ENCODE measurements at regions not wholly inside any gene's neighbourhood (a gene's known extent, or its start where the extent isn't known, plus 50 kb on each side); places are given as distances from the start of the nearest gene placed in this dataset.
A peak's percentile ranks its signal among the peaks of the same experiment; 100 is the strongest.
"Not testable (repeated sequence)": the region's sequence is repeated elsewhere in the genome, so short reads cannot be mapped to it uniquely, and the experiment has no call there.

GRCh38 chr18:75854808-75855207 is 427.3 kb upstream of the SMIM21 start:
- Histone ChIP-seq H3K27ac (ENCODE audit: low read length) (no peak overlapping the region), H3K4me1 (ENCODE audit: control insufficient read depth, insufficient read depth, low read length) (no peaks in the 10 kb centered on the region), H3K9me3 (replicated peaks; ENCODE audit: control insufficient read depth, low read depth, low read length) (no peaks in the 10 kb centered on the region), H3K4me3 (ENCODE audit: low read length) (no peak overlapping the region), H3K27me3 (ENCODE audit: control insufficient read depth, insufficient read depth, low read length) (no peaks in the 10 kb centered on the region), H3K36me3 (ENCODE audit: control insufficient read depth, insufficient read depth, low read length) (no peaks in the 10 kb centered on the region)
- 100% methylated on average over 4 of the region's 10 CpGs for WGBS (ENCODE audit: insufficient coverage)
- no peak for DNase-seq

GRCh38 chr18:75854174-75854573 is 426.7 kb upstream of the SMIM21 start:
- Histone ChIP-seq H3K4me3 (ENCODE audit: low read length) (no peak overlapping the region), H3K9me3 (replicated peaks; ENCODE audit: control insufficient read depth, low read depth, low read length) (no peaks in the 10 kb centered on the region), H3K27me3 (ENCODE audit: control insufficient read depth, insufficient read depth, low read length) (no peaks in the 10 kb centered on the region), H3K4me1 (ENCODE audit: control insufficient read depth, insufficient read depth, low read length) (no peaks in the 10 kb centered on the region), H3K27ac (ENCODE audit: low read length) (no peak overlapping the region), H3K36me3 (ENCODE audit: control insufficient read depth, insufficient read depth, low read length) (no peaks in the 10 kb centered on the region)
- 13% methylated on average over 1 of the region's 4 CpGs for WGBS (ENCODE audit: insufficient coverage)
- no peak for DNase-seq

GRCh38 chr18:75846321-75846720 is 418.8 kb upstream of the SMIM21 start:
- no peaks in the 10 kb centered on the region for H3K9me3 ChIP-seq (replicated peaks; ENCODE audit: control insufficient read depth, low read depth, low read length)
- WGBS (ENCODE audit: insufficient coverage) = 100% methylated on average over 1 of the region's 3 CpGs
- H3K4me3 ChIP-seq (ENCODE audit: low read length) = no peak overlapping the region
- no peaks in the 10 kb centered on the region for H3K4me1 ChIP-seq (ENCODE audit: control insufficient read depth, insufficient read depth, low read length)
- H3K27ac ChIP-seq (ENCODE audit: low read length) = no peak overlapping the region
- no peak for DNase-seq
- H3K27me3 ChIP-seq (ENCODE audit: control insufficient read depth, insufficient read depth, low read length) = no peaks in the 10 kb centered on the region
- H3K36me3 ChIP-seq (ENCODE audit: control insufficient read depth, insufficient read depth, low read length) = no peaks in the 10 kb centered on the region

DNA sequence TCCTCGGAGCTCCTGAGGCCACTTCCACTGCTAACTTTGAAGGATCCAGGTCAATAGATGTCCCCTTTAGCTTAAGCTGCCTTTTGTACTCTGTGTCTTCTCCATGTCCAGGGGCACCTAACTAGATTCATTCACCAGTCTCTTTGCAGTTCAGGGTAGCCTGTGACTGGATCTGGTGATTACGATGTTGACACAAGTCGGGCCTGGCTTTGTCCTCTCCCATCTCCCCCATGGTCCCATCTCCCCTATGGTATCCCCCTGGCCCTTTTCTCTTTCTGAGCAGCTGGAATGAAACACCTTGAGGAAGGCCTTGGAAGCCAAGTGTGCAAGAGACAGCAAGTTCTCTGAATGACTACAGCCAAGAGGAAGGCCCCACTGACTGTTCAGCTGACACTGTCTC is 417.9 kb upstream of the SMIM21 start:
- no peak overlapping the region for H3K4me3 ChIP-seq (ENCODE audit: low read length)
- no peaks in the 10 kb centered on the region for H3K27me3 ChIP-seq (ENCODE audit: control insufficient read depth, insufficient read depth, low read length)
- H3K36me3 ChIP-seq (ENCODE audit: control insufficient read depth, insufficient read depth, low read length) = no peaks in the 10 kb centered on the region
- no peak for DNase-seq
- no peak overlapping the region for H3K27ac ChIP-seq (ENCODE audit: low read length)
- no peaks in the 10 kb centered on the region for H3K9me3 ChIP-seq (replicated peaks; ENCODE audit: control insufficient read depth, low read depth, low read length)
- 100% methylated on average over 1 of the region's 3 CpGs for WGBS (ENCODE audit: insufficient coverage)
- H3K4me1 ChIP-seq (ENCODE audit: control insufficient read depth, insufficient read depth, low read length) = no peaks in the 10 kb centered on the region

DNA sequence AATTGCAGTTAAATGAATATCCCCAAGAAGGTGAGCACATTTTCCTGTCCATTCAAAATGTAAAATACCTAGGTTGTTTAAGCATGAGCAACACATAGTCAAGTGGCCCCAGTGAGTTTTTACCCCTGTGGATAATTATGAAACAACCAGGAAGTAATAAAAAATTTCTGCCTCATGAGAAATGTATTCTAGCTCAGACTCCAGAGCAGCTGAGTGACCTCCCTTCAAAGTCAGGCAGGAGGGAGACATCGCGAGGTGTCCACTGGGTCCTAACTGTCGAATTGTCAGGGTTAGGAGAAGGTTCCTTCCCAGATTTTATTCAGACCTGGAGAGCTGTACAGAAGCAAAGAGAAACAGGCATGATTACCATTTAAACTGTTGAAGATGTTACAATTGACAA is 416.6 kb upstream of the SMIM21 start:
- Histone ChIP-seq H3K4me1 (ENCODE audit: control insufficient read depth, insufficient read depth, low read length) (no peaks in the 10 kb centered on the region), H3K27me3 (ENCODE audit: control insufficient read depth, insufficient read depth, low read length) (no peaks in the 10 kb centered on the region), H3K27ac (ENCODE audit: low read length) (no peak overlapping the region), H3K9me3 (replicated peaks; ENCODE audit: control insufficient read depth, low read depth, low read length) (no peaks in the 10 kb centered on the region), H3K36me3 (ENCODE audit: control insufficient read depth, insufficient read depth, low read length) (no peaks in the 10 kb centered on the region), H3K4me3 (ENCODE audit: low read length) (no peak overlapping the region)
- DNase-seq = peak; percentile 26
- WGBS (ENCODE audit: insufficient coverage) = no CpG with 5 or more reads among the region's 3 CpGs

DNA sequence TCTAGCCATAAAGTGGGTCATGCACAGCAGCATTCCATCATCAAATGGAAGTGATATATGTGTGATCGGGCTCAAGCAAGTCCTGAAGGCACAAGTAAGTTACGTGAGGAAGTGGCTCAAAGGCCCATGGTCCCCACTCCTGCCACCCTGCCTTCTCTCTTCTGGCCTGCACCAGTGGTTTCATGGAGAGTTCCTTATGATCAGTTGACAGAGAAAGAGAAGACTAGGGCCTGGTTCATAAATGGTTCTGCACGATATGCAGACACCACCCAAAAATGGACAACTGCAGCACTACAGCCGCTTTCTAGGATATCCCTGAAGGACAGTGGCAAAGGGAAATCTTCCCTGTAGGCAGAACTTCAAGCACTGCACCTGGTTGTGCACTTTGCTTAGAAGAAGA is 412.6 kb upstream of the SMIM21 start:
- no peak overlapping the region for H3K4me3 ChIP-seq (ENCODE audit: low read length)
- H3K27ac ChIP-seq (ENCODE audit: low read length) = no peak overlapping the region
- H3K27me3 ChIP-seq (ENCODE audit: control insufficient read depth, insufficient read depth, low read length) = no peaks in the 10 kb centered on the region
- DNase-seq = no peak
- no peaks in the 10 kb centered on the region for H3K4me1 ChIP-seq (ENCODE audit: control insufficient read depth, insufficient read depth, low read length)
- no peaks in the 10 kb centered on the region for H3K9me3 ChIP-seq (replicated peaks; ENCODE audit: control insufficient read depth, low read depth, low read length)
- no peaks in the 10 kb centered on the region for H3K36me3 ChIP-seq (ENCODE audit: control insufficient read depth, insufficient read depth, low read length)
- WGBS (ENCODE audit: insufficient coverage) = 100% methylated on average over 1 of the region's 4 CpGs

DNA sequence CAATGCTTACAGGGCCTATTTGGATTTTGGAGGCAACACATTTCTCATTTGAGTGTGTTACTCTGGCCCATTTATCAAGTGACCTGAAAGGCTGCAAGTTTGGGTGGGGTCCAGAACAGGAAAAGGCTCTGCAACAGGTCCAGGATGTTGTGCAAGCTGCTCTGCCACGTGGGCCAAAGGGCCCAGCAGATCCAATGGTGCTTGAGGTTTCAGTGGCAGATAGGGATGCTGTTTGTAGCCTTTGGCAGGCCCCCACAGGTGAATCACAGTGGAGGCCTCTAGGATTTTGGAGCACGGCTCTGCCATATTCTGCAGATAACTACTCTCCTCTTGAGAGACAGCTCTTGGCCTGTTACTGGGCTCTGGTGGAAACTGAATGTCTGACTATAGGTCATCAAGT is 412.2 kb upstream of the SMIM21 start:
- WGBS (ENCODE audit: insufficient coverage) = 80% methylated on average over 1 of the region's 2 CpGs
- not testable (repeated sequence) for DNase-seq; H3K4me3 ChIP-seq (ENCODE audit: low read length); H3K36me3 ChIP-seq (ENCODE audit: control insufficient read depth, insufficient read depth, low read length); H3K27ac ChIP-seq (ENCODE audit: low read length); H3K4me1 ChIP-seq (ENCODE audit: control insufficient read depth, insufficient read depth, low read length); H3K9me3 ChIP-seq (replicated peaks; ENCODE audit: control insufficient read depth, low read depth, low read length); H3K27me3 ChIP-seq (ENCODE audit: control insufficient read depth, insufficient read depth, low read length)

DNA sequence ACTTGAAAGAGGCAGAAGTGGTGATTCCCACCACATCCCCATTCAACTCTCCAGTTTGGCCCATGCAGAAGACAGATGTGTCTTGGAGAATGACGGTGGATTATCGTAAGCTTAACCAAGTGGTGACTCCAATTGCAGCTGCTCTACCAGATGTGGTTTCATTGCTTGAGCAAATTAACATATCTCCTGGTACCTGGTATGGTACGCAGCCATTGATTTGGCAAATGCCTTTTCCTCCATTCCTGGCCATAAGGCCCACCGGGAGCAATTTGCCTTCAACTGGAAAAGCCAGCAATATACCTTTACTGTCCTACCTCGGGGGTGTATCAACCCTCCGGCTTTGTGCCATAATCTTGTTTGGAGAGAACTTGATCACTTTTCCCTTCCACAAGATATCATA is 411.5 kb upstream of the SMIM21 start:
- Histone ChIP-seq H3K27ac (ENCODE audit: low read length) (no peak overlapping the region), H3K27me3 (ENCODE audit: control insufficient read depth, insufficient read depth, low read length) (no peaks in the 10 kb centered on the region), H3K4me3 (ENCODE audit: low read length) (no peak overlapping the region), H3K36me3 (ENCODE audit: control insufficient read depth, insufficient read depth, low read length) (no peaks in the 10 kb centered on the region), H3K9me3 (replicated peaks; ENCODE audit: control insufficient read depth, low read depth, low read length) (no peaks in the 10 kb centered on the region), H3K4me1 (ENCODE audit: control insufficient read depth, insufficient read depth, low read length) (no peaks in the 10 kb centered on the region)
- DNase-seq = no peak
- WGBS (ENCODE audit: insufficient coverage) = 88% methylated on average over 4 of the region's 6 CpGs

- no peak overlapping the region for H3K27ac ChIP-seq (ENCODE audit: low read length)
- no peaks in the 10 kb centered on the region for H3K27me3 ChIP-seq (ENCODE audit: control insufficient read depth, insufficient read depth, low read length)
- no peaks in the 10 kb centered on the region for H3K36me3 ChIP-seq (ENCODE audit: control insufficient read depth, insufficient read depth, low read length)
- DNase-seq = no peak
- H3K4me1 ChIP-seq (ENCODE audit: control insufficient read depth, insufficient read depth, low read length) = no peaks in the 10 kb centered on the region
- WGBS (ENCODE audit: insufficient coverage) = 100% methylated on average over 1 of the region's 2 CpGs
- H3K4me3 ChIP-seq (ENCODE audit: low read length) = no peak overlapping the region
- peaks cover 3% of the 10 kb centered on the region for H3K9me3 ChIP-seq (replicated peaks; ENCODE audit: control insufficient read depth, low read depth, low read length)
These were observed 409.8 kb upstream of the SMIM21 start for GRCh38 chr18:75837316-75837715.

- Histone ChIP-seq H3K36me3 (ENCODE audit: control insufficient read depth, insufficient read depth, low read length) (no peaks in the 10 kb centered on the region), H3K9me3 (replicated peaks; ENCODE audit: control insufficient read depth, low read depth, low read length) (peaks cover 3% of the 10 kb centered on the region), H3K4me1 (ENCODE audit: control insufficient read depth, insufficient read depth, low read length) (no peaks in the 10 kb centered on the region), H3K4me3 (ENCODE audit: low read length) (no peak overlapping the region), H3K27ac (ENCODE audit: low read length) (no peak overlapping the region), H3K27me3 (ENCODE audit: control insufficient read depth, insufficient read depth, low read length) (no peaks in the 10 kb centered on the region)
- no CpG with 5 or more reads among the region's 2 CpGs for WGBS (ENCODE audit: insufficient coverage)
- DNase-seq = peak; percentile 26
These were observed 409.0 kb upstream of the SMIM21 start for GRCh38 chr18:75836516-75836915.

DNA sequence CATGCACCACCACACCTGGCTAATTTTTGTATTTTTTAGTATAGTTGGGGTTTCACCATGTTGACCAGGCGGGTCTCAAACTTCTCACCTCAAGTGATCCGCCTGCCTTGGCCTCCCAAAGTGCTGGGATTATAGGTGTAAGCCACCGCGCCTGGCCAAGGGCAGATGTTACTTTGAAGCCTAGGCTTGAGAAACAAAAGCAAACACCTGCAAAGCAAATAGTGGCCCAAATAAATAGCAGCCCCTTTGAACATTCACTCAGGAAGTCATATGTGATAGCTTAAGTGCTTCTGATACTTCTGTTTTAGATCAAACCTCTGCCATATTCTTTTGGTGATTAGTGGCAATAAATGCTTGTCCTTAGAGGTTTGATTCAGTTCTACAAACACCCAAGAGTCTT is 404.5 kb upstream of the SMIM21 start:
- H3K27ac ChIP-seq (ENCODE audit: low read length) = no peak overlapping the region
- peaks cover 3% of the 10 kb centered on the region for H3K9me3 ChIP-seq (replicated peaks; ENCODE audit: control insufficient read depth, low read depth, low read length)
- peaks cover 2% of the 10 kb centered on the region for H3K4me1 ChIP-seq (ENCODE audit: control insufficient read depth, insufficient read depth, low read length)
- H3K36me3 ChIP-seq (ENCODE audit: control insufficient read depth, insufficient read depth, low read length) = no peaks in the 10 kb centered on the region
- H3K27me3 ChIP-seq (ENCODE audit: control insufficient read depth, insufficient read depth, low read length) = no peaks in the 10 kb centered on the region
- DNase-seq = no peak
- no peak overlapping the region for H3K4me3 ChIP-seq (ENCODE audit: low read length)
- 81% methylated on average over 3 of the region's 4 CpGs for WGBS (ENCODE audit: insufficient coverage)
